Mesothelial cell of epicardium (in vitro differentiated cells): ENCODE measurements at regions not wholly inside any gene's neighbourhood (a gene's known extent, or its start where the extent isn't known, plus 50 kb on each side); places are given as distances from the start of the nearest gene placed in this dataset.

ENCODE experiments used
- DNase-seq, 2 experiments: peaks; one replicate each; pipeline ENCODE4 v3.0.0; 2021; ENCODE audit warnings: low spot score in 2 of 2; ENCODE audit not compliant: unreplicated experiment in 2 of 2
- H3K27ac Mint-ChIP-seq: 2 replicates; pipeline ENCODE4 v1.8.0; 2021; ENCODE audit warnings: mixed read lengths
- H3K27me3 Mint-ChIP-seq: 2 replicates; pipeline ENCODE4 v1.8.0; 2021; ENCODE audit warnings: low read depth, mixed read lengths
- H3K36me3 Mint-ChIP-seq: 2 replicates; pipeline ENCODE4 v1.8.0; 2021; ENCODE audit warnings: mixed read lengths
- H3K4me1 Mint-ChIP-seq: 2 replicates; pipeline ENCODE4 v1.8.0; 2021; ENCODE audit warnings: mixed read lengths
- H3K4me3 Mint-ChIP-seq: 2 replicates; pipeline ENCODE4 v1.8.0; 2021; ENCODE audit warnings: mild to moderate bottlenecking, moderate library complexity, mixed read lengths
- H3K9me3 Mint-ChIP-seq: 2 replicates; pipeline ENCODE4 v1.8.0; 2021; ENCODE audit warnings: mixed read lengths
- TF ChIP-seq, protein P1 (sequence below): fragments of 200-600 bp; sonication (generic); IDR thresholded peaks from one replicate; pipeline ENCODE4 v1.5.0; 2021; ENCODE audit warnings: antibody characterized with exemption; ENCODE audit not compliant: unreplicated experiment

DNA sequence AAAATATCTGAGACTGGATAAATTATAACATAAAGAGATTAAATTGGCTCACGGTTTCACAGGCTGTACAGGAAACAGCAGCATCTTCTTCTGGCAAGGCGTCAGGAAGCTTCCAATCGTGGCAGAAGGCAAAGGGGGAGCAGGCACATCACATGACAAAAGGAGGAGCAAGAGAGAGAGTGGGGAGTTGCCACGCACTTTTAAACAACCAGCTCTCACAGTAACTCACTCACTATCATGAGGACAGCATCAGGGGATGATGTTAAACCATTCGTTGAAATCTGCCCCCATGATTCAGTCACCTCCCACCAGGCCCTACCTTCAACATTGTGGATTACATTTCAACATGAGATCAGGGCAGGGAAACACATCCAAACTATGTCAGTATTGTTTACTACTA lies 114.5 kb upstream of the SPATA16 start:
- Mint-ChIP-seq H3K4me1 (peaks cover 10% of the 10 kb centered on the region), H3K27ac (no peak overlapping the region), H3K9me3 (peaks cover 6% of the 10 kb centered on the region), H3K36me3 (no peaks in the 10 kb centered on the region), H3K4me3 (no peak overlapping the region), H3K27me3 (no peaks in the 10 kb centered on the region)
- TF ChIP-seq, protein P1, sequence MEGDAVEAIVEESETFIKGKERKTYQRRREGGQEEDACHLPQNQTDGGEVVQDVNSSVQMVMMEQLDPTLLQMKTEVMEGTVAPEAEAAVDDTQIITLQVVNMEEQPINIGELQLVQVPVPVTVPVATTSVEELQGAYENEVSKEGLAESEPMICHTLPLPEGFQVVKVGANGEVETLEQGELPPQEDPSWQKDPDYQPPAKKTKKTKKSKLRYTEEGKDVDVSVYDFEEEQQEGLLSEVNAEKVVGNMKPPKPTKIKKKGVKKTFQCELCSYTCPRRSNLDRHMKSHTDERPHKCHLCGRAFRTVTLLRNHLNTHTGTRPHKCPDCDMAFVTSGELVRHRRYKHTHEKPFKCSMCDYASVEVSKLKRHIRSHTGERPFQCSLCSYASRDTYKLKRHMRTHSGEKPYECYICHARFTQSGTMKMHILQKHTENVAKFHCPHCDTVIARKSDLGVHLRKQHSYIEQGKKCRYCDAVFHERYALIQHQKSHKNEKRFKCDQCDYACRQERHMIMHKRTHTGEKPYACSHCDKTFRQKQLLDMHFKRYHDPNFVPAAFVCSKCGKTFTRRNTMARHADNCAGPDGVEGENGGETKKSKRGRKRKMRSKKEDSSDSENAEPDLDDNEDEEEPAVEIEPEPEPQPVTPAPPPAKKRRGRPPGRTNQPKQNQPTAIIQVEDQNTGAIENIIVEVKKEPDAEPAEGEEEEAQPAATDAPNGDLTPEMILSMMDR = no peak
- no peak for DNase-seq

DNA sequence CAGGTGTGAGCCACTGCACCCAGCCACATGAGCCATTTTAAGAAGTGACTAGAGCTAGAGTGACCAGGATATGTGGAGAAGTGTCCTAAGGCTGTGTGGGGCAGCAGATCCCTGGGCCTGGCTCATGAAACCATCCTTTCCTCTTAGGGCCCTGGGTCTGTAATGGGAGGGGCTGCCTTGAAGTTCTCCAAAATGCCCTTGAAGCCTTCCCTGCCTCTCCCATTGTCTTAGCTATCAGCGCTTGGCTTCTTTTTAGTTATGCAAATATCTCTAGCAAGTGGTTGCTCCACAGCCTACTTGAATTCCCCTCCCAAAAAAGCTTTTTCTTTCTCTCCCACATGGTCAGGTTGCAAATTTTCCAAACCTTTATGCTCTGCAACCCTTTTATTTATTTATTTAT lies 112.4 kb upstream of the SPATA16 start:
- H3K4me3 Mint-ChIP-seq = no peak overlapping the region
- TF ChIP-seq, protein P1 = no peak
- H3K9me3 Mint-ChIP-seq = peaks cover 13% of the 10 kb centered on the region
- H3K27ac Mint-ChIP-seq = no peak overlapping the region
- DNase-seq = no peak
- no peaks in the 10 kb centered on the region for H3K27me3 Mint-ChIP-seq
- no peaks in the 10 kb centered on the region for H3K36me3 Mint-ChIP-seq
- H3K4me1 Mint-ChIP-seq = peaks cover 6% of the 10 kb centered on the region

DNA sequence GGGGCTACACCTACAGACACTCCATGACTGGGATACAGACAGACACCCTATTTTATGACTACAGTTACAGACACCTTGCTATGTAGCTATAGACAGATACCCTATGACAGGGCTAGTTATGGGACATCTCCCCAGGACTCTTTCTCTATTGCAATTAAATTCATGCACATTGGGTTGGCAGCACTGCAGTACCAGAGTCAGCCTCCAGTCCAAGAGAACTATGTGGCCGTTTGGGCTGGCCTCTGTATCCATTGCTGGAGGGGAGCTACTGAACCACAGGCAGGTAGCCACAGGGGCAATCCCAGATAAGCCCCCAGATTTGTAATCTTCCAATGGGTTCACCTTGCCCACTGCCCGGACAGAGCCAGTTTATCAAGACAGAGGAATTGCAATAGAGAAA lies 108.4 kb upstream of the SPATA16 start:
- H3K27ac Mint-ChIP-seq = no peak overlapping the region
- H3K9me3 Mint-ChIP-seq = peaks cover 8% of the 10 kb centered on the region
- H3K4me3 Mint-ChIP-seq = no peak overlapping the region
- TF ChIP-seq, protein P1 = no peak
- no peaks in the 10 kb centered on the region for H3K4me1 Mint-ChIP-seq
- DNase-seq = no peak
- no peaks in the 10 kb centered on the region for H3K27me3 Mint-ChIP-seq
- H3K36me3 Mint-ChIP-seq = no peaks in the 10 kb centered on the region

DNA sequence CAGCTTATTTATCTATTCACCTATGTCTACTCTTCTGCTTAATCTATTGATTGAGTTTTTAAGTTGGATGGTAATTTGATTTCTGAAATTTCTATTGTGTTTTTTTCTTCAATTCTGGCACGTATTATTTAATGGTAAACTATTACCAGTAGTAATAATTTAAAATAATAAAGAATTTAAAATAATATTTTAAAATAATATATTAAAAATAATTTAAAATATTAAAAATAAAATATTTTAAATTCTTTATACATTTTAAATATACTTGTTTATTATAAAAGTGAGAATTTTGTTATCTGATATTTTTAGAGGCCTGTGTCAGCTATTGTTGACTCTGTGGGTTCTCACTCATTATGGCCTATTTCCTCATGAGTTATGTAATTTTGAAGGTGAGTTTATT lies 100.7 kb upstream of the SPATA16 start:
- Mint-ChIP-seq H3K36me3 (no peaks in the 10 kb centered on the region), H3K27ac (no peak overlapping the region), H3K27me3 (no peaks in the 10 kb centered on the region), H3K9me3 (no peaks in the 10 kb centered on the region), H3K4me1 (no peaks in the 10 kb centered on the region), H3K4me3 (no peak overlapping the region)
- TF ChIP-seq, protein P1 = no peak
- no peak for DNase-seq

DNA sequence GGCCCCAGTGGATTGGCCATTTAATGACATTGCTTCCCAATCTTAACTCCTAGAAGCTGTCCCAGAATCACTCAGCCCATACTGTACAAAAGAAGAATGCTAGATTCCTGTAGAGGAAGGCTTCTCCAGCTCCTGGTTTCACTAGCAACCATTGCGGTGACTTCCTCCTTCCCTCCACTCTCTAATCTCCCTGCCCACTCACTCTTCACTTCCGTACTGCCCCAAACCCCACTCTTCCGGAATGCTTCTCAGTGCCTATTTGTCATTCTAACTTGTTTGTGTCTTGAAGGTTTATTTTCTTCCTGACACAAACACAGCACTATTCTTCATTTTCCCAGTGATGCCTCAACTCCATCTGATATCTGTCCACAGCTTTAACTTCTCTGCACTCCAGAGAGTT lies 97.1 kb upstream of the SPATA16 start:
- Mint-ChIP-seq H3K36me3 (no peaks in the 10 kb centered on the region), H3K4me3 (no peak overlapping the region), H3K4me1 (no peaks in the 10 kb centered on the region), H3K27ac (no peak overlapping the region), H3K9me3 (peaks cover 8% of the 10 kb centered on the region), H3K27me3 (no peaks in the 10 kb centered on the region)
- TF ChIP-seq, protein P1 = no peak
- DNase-seq = no peak

DNA sequence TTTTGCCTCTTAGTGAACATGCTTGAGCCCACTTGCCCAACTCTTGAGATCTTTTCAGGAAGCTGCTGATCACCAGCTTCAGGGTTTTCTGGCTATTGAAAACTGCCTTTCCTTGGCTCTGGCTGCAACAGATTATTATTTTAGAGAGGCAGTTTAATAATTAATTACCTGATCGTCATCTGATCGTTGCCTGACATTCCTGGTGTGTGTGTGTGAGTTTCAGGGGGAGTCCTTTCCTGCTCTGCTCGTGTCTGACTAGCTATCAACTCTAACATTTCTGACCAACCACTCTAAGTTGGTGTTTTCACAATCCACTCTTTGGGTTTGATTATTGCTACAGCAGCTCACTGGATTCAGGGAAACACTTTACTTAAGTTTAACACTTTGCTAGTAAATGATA lies 84.3 kb upstream of the SPATA16 start:
- Mint-ChIP-seq H3K4me1 (no peaks in the 10 kb centered on the region), H3K27me3 (no peaks in the 10 kb centered on the region), H3K36me3 (no peaks in the 10 kb centered on the region), H3K9me3 (peaks cover 26% of the 10 kb centered on the region), H3K4me3 (no peak overlapping the region), H3K27ac (no peak overlapping the region)
- no peak for DNase-seq
- TF ChIP-seq, protein P1 = no peak
